Pulmonary artery endothelial cell (primary cell): ENCODE measurements at regions not wholly inside any gene's neighbourhood (a gene's known extent, or its start where the extent isn't known, plus 50 kb on each side); places are given as distances from the start of the nearest gene placed in this dataset.
"Not testable (repeated sequence)": the region's sequence is repeated elsewhere in the genome, so short reads cannot be mapped to it uniquely, and the experiment has no call there.

Experiments
- DNase-seq: peaks from one replicate; pipeline ENCODE4 v3.0.0-alpha.2; 2011; ENCODE audit warnings: low read depth, low spot score

- no peak for DNase-seq
These were observed 540.3 kb downstream of the GABRG2 start for GRCh38 chr5:162607879-162608278.

GRCh38 chr5:162621726-162622263 is 554.2 kb downstream of the GABRG2 start:
- DNase-seq = not testable (repeated sequence)

GRCh38 chr5:162624110-162624509 is 556.5 kb downstream of the GABRG2 start:
- DNase-seq = no peak

- DNase-seq = no peak
These were observed 569.9 kb downstream of the GABRG2 start for GRCh38 chr5:162637481-162637880.

GRCh38 chr5:162638849-162639248 is 571.3 kb downstream of the GABRG2 start:
- no peak for DNase-seq

GRCh38 chr5:162641142-162641813 is 573.7 kb downstream of the GABRG2 start:
- no peak for DNase-seq

GRCh38 chr5:162654661-162655405 is 587.3 kb downstream of the GABRG2 start:
- DNase-seq = no peak

- no peak for DNase-seq
These were observed 589.5 kb downstream of the GABRG2 start for GRCh38 chr5:162657076-162657475.

GRCh38 chr5:162664846-162665245 is 597.3 kb downstream of the GABRG2 start:
- DNase-seq = no peak

GRCh38 chr5:162668926-162669325 is 601.4 kb downstream of the GABRG2 start:
- DNase-seq = no peak

GRCh38 chr5:162672061-162672460 is 604.5 kb downstream of the GABRG2 start:
- DNase-seq = no peak

GRCh38 chr5:162683284-162683683 is 615.7 kb downstream of the GABRG2 start:
- no peak for DNase-seq

GRCh38 chr5:162684145-162684544 is 616.6 kb downstream of the GABRG2 start:
- DNase-seq = no peak

- DNase-seq = no peak
These were observed 617.7 kb downstream of the GABRG2 start for GRCh38 chr5:162685302-162685701.

- not testable (repeated sequence) for DNase-seq
These were observed 628.7 kb downstream of the GABRG2 start for GRCh38 chr5:162696272-162696671.

- DNase-seq = no peak
These were observed 631.8 kb downstream of the GABRG2 start for GRCh38 chr5:162699361-162699760.

GRCh38 chr5:162703914-162704313 is 636.3 kb downstream of the GABRG2 start:
- no peak for DNase-seq

GRCh38 chr5:162711244-162711643 is 643.7 kb downstream of the GABRG2 start:
- DNase-seq = no peak

- DNase-seq = no peak
These were observed 652.1 kb downstream of the GABRG2 start for GRCh38 chr5:162719720-162720119.

- DNase-seq = no peak
These were observed 653.6 kb downstream of the GABRG2 start for GRCh38 chr5:162721125-162721524.

- no peak for DNase-seq
These were observed 684.8 kb upstream of the CCNG1 start for GRCh38 chr5:162752612-162753011.

- no peak for DNase-seq
These were observed 675.3 kb upstream of the CCNG1 start for GRCh38 chr5:162762119-162762518.

- no peak for DNase-seq
These were observed 668.4 kb upstream of the CCNG1 start for GRCh38 chr5:162769019-162769418.
